ENCODE measurements at regions not wholly inside any gene's neighbourhood (a gene's known extent, or its start where the extent isn't known, plus 50 kb on each side); places are given as distances from the start of the nearest gene placed in this dataset.

GRCh38 chr3:159914426-159914825 lies 74.2 kb upstream of the IL12A start (continued):
- TF ChIP-seq, protein P1, sequence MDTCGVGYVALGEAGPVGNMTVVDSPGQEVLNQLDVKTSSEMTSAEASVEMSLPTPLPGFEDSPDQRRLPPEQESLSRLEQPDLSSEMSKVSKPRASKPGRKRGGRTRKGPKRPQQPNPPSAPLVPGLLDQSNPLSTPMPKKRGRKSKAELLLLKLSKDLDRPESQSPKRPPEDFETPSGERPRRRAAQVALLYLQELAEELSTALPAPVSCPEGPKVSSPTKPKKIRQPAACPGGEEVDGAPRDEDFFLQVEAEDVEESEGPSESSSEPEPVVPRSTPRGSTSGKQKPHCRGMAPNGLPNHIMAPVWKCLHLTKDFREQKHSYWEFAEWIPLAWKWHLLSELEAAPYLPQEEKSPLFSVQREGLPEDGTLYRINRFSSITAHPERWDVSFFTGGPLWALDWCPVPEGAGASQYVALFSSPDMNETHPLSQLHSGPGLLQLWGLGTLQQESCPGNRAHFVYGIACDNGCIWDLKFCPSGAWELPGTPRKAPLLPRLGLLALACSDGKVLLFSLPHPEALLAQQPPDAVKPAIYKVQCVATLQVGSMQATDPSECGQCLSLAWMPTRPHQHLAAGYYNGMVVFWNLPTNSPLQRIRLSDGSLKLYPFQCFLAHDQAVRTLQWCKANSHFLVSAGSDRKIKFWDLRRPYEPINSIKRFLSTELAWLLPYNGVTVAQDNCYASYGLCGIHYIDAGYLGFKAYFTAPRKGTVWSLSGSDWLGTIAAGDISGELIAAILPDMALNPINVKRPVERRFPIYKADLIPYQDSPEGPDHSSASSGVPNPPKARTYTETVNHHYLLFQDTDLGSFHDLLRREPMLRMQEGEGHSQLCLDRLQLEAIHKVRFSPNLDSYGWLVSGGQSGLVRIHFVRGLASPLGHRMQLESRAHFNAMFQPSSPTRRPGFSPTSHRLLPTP (IDR thresholded peaks at IDR 0.05; ENCODE audit: borderline replicate concordance, extremely low read depth, insufficient read length) = no peak
- no peak for TF ChIP-seq SMARCE1 (IDR thresholded peaks at IDR 0.05)
- TF ChIP-seq ZNF12 (CRISPR knock-in tag; IDR thresholded peaks at IDR 0.05) = no peak
- no peak for TF ChIP-seq STAG1 (CRISPR knock-in tag; IDR thresholded peaks at IDR 0.05; ENCODE audit: borderline replicate concordance)

GRCh38 chr3:159916052-159916451 lies 72.6 kb upstream of the IL12A start:
- no TSS peak for BruUV-seq (replicated peaks)
- no peak overlapping the region for H3K9ac ChIP-seq (ENCODE audit: insufficient read depth in 1 of 2, low read depth in 2 of 2, low read length in 2 of 2)
- H2AFZ ChIP-seq (ENCODE audit: low read depth, low read length) = no peak overlapping the region
- no peaks in the 10 kb centered on the region for H3K4me1 ChIP-seq (replicated peaks in 1 of 2; ENCODE audit: control insufficient read depth in 2 of 2, insufficient read depth in 2 of 2, low read length in 2 of 2)
- ChIA-PET CTCF (ENCODE audit: low intra/inter-chr PET ratio) (no interaction called here), POLR2A (no interaction called here)
- intact Hi-C loops (cut with micrococcal nuclease) (no loop called here), in situ Hi-C loops (cut with MboI) (no loop called here)
- WGBS (ENCODE audit: insufficient coverage, low coverage, missing lambda C conversion rate) = 0% methylated on average over 2 of the region's 2 CpGs
- no peak overlapping the region for H3K4me3 ChIP-seq
- H3K27me3 ChIP-seq (ENCODE audit: control insufficient read depth in 2 of 2, insufficient read depth in 2 of 2, low read length in 2 of 2) = no peaks in the 10 kb centered on the region
- no peak overlapping the region for H3K4me2 ChIP-seq (ENCODE audit: insufficient read depth, low read length)
- H4K20me1 ChIP-seq (replicated peaks; ENCODE audit: control insufficient read depth, insufficient read depth, low read length) = no peaks in the 10 kb centered on the region
- FAIRE-seq = no peak
- H3K27ac ChIP-seq (ENCODE audit: extremely low read depth, low read depth, low read length) = no peak overlapping the region
- no peaks in the 10 kb centered on the region for H3K9me1 ChIP-seq (ENCODE audit: control insufficient read depth, insufficient read depth, low read length)
- no peak for DNase-seq (ENCODE audit: extremely low read depth in 1 of 4, low spot score in 3 of 4)
- no peaks in the 10 kb centered on the region for H3K79me2 ChIP-seq (ENCODE audit: control insufficient read depth, insufficient read depth, low read length)
- H3K9me3 ChIP-seq (replicated peaks; ENCODE audit: control insufficient read depth, insufficient read depth, low read depth, low read length) = no peaks in the 10 kb centered on the region
- TF ChIP-seq PATZ1 (CRISPR knock-in tag; IDR thresholded peaks at IDR 0.05; ENCODE audit: borderline replicate concordance) (no peak), ZNF124 (CRISPR knock-in tag; IDR thresholded peaks at IDR 0.05) (no peak), POLR2H (tag; IDR thresholded peaks at IDR 0.05; ENCODE audit: low read depth) (no peak), HNRNPL (IDR thresholded peaks at IDR 0.05; ENCODE audit: low read depth, low read length) (no peak), DNMT1 (IDR thresholded peaks at IDR 0.05) (no peak), GABPB1 (CRISPR knock-in tag; IDR thresholded peaks at IDR 0.05) (no peak), DMBX1 (CRISPR knock-in tag; IDR thresholded peaks at IDR 0.05; ENCODE audit: borderline replicate concordance) (no peak)
- no peak for ATAC-seq
- no peaks in the 10 kb centered on the region for H3K36me3 ChIP-seq (ENCODE audit: control insufficient read depth, insufficient read depth, low read length)
